ENCODE measurements at regions not wholly inside any gene's neighbourhood (a gene's known extent, or its start where the extent isn't known, plus 50 kb on each side); places are given as distances from the start of the nearest gene placed in this dataset.

DNA sequence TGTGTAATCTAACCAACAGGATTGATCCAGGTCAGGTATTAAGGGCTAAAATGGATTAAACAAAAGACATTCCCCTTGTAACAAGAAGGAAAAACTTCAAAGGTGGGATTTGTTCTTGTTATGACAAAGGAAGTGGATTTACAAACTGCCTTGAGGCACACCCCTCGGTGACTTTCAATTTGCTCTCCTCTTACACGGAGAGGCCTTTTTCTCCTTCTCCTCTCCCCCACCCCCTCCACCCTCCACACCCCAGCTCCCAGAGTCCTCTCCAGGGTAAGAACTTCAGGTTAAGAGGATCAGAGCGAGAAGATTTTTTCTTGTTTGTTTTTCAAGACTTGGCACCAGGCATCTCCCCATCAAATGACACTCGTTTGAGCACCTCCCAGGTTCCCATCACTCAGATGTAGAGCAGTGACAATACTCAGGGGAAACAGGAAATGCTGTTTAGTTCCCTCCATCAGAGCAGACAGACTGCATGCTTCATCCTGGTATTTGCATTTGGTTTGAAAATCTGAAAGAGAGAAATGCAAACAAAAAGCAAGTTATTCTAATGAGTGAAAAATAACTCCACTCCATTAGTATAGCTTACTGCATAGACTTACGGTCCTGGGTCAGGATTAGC is 77.6 kb upstream of the TMEM260 start:
- TF ChIP-seq FOXM1 (IDR thresholded peaks at IDR 0.05; ENCODE audit: borderline replicate concordance) (no peak), HDGF (IDR thresholded peaks at IDR 0.05; ENCODE audit: borderline replicate concordance) (no peak), L3MBTL2 (conservative IDR thresholded peaks at IDR 0.05) (no peak), FOXA1 (IDR thresholded peaks at IDR 0.05) (no peak), ELF4 (IDR thresholded peaks at IDR 0.05) (no peak), FOXK2 (IDR thresholded peaks at IDR 0.05) (no peak), SP1 (IDR thresholded peaks at IDR 0.05) (no peak), BHLHE40 (IDR thresholded peaks at IDR 0.05; ENCODE audit: borderline replicate concordance) (no peak), ARNT (IDR thresholded peaks at IDR 0.05) (no peak), PKNOX1 (IDR thresholded peaks at IDR 0.05) (no peak)
